Activated T-cell treated with anti-CD3 and anti-CD28 coated beads, Interleukin-2, amount 50 U/mL, for 24 hours (primary cell): ENCODE measurements at regions not wholly inside any gene's neighbourhood (a gene's known extent, or its start where the extent isn't known, plus 50 kb on each side); places are given as distances from the start of the nearest gene placed in this dataset.

Source experiments
- DNase-seq: peaks from one replicate; pipeline ENCODE4 v3.0.0-alpha.2; 2020
- H3K27ac Mint-ChIP-seq: 2 replicates; pipeline ENCODE4 v1.8.0; 2020; ENCODE audit warnings: mild to moderate bottlenecking, mixed read lengths
- H3K27me3 Mint-ChIP-seq: 2 replicates; pipeline ENCODE4 v1.8.0; 2020; ENCODE audit warnings: mixed read lengths
- H3K36me3 Mint-ChIP-seq: 2 replicates; pipeline ENCODE4 v1.8.0; 2020; ENCODE audit warnings: low read depth, mixed read lengths
- H3K4me1 Mint-ChIP-seq: 2 replicates; pipeline ENCODE4 v1.8.0; 2020; ENCODE audit warnings: low read depth, mixed read lengths
- H3K4me3 Mint-ChIP-seq: 2 replicates; pipeline ENCODE4 v1.8.0; 2020; ENCODE audit warnings: mild to moderate bottlenecking, moderate library complexity, mixed read lengths
- H3K9me3 Mint-ChIP-seq: 2 replicates; pipeline ENCODE4 v1.8.0; 2020; ENCODE audit warnings: mixed read lengths

- peaks cover 31% of the 10 kb centered on the region for H3K4me1 Mint-ChIP-seq
- no peak overlapping the region for H3K27ac Mint-ChIP-seq
- peaks cover 3% of the 10 kb centered on the region for H3K9me3 Mint-ChIP-seq
- no peaks in the 10 kb centered on the region for H3K27me3 Mint-ChIP-seq
- H3K4me3 Mint-ChIP-seq, result no peak overlapping the region
- no peaks in the 10 kb centered on the region for H3K36me3 Mint-ChIP-seq
- DNase-seq, result no peak
Measured at GRCh38 chr3:177528306-177529070, 331.2 kb upstream of the TBL1XR1 start.

DNA sequence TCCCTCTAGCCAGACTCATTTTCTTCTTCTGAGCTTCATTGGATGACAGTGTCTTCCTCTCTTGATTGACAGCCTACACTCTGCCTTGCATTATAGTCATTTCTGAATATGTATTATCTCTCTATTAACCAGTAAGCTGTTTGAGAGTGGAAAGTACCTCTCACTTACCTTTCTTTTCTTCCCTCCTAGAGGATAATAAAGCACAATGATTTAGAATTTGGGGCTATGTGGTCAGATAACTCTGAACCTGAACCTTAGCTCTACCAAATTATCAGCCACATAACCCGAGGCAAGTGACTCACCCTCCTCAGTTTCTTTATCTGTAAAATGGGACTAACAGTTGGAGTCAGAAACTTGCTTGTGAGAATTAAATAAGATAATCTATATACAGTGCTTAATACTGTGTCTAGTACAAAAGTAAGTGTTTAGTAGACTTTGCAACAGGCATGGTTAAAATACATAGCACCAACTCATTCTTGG, 331.8 kb upstream of the TBL1XR1 start:
- H3K9me3 Mint-ChIP-seq, result peaks cover 3% of the 10 kb centered on the region
- no peak overlapping the region for H3K4me3 Mint-ChIP-seq
- no peaks in the 10 kb centered on the region for H3K27me3 Mint-ChIP-seq
- no peak for DNase-seq
- H3K27ac Mint-ChIP-seq, result no peak overlapping the region
- H3K4me1 Mint-ChIP-seq, result peaks cover 25% of the 10 kb centered on the region
- H3K36me3 Mint-ChIP-seq, result no peaks in the 10 kb centered on the region

DNA sequence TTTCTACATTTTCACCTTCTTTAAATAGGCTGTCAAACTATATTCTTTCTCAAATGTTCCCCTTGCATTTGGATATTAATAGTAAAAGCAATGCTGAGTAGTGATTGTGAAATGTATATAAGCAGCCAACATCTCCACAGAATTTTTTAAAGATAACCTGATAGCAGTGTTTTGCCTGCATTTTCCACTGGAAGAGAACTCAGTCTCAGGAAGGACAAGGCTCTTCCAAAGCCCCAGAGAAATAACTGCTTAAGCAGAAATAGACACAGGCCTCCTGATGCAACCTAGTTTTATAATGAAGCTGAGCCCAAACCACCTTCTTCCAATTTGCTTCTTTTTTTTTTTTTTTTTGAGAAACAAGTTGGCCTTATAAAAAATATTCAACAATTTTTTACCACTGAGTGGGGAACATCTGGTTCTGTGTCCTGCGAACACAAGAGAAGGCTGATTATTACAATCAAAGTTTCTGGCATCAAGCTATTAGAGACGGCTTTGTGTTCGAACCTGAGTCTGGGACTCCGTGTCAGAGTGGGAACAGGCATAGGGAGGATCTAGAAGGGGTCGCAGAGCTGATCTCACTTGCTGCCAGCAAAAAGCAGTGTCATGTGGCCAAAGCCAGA, 332.5 kb upstream of the TBL1XR1 start:
- Mint-ChIP-seq H3K4me3 (no peak overlapping the region), H3K4me1 (peaks cover 22% of the 10 kb centered on the region), H3K27me3 (no peaks in the 10 kb centered on the region), H3K27ac (no peak overlapping the region), H3K9me3 (peaks cover 3% of the 10 kb centered on the region), H3K36me3 (no peaks in the 10 kb centered on the region)
- DNase-seq, result no peak

DNA sequence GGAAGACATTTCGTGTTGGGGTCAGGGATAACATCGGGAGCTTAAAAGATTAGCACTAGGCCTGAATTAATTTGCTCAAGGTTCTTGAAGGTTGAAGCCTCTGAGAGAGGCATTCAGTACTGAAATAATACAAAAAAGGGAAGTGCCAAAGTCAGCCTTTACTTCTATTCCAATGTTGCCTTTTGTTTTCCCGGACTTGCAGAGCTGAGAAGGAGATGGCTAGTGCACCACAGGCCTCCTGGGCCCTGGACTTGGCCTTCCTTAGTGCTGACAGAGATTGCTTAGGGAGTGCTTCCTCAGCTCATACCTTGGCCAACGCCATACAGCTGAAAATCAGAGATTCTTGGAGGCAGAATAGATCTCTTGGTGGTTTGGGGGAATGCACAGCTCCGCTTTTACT, 333.6 kb upstream of the TBL1XR1 start:
- H3K4me3 Mint-ChIP-seq, result no peak overlapping the region
- H3K4me1 Mint-ChIP-seq, result peaks cover 20% of the 10 kb centered on the region
- no peak overlapping the region for H3K27ac Mint-ChIP-seq
- no peaks in the 10 kb centered on the region for H3K36me3 Mint-ChIP-seq
- H3K9me3 Mint-ChIP-seq, result no peaks in the 10 kb centered on the region
- DNase-seq, result no peak
- H3K27me3 Mint-ChIP-seq, result no peaks in the 10 kb centered on the region

- no peak overlapping the region for H3K4me3 Mint-ChIP-seq
- no peak for DNase-seq
- no peaks in the 10 kb centered on the region for H3K27me3 Mint-ChIP-seq
- peaks cover 40% of the 10 kb centered on the region for H3K4me1 Mint-ChIP-seq
- H3K27ac Mint-ChIP-seq, result no peak overlapping the region
- no peaks in the 10 kb centered on the region for H3K36me3 Mint-ChIP-seq
- no peaks in the 10 kb centered on the region for H3K9me3 Mint-ChIP-seq
Measured at GRCh38 chr3:177536873-177537272, 339.6 kb upstream of the TBL1XR1 start.

DNA sequence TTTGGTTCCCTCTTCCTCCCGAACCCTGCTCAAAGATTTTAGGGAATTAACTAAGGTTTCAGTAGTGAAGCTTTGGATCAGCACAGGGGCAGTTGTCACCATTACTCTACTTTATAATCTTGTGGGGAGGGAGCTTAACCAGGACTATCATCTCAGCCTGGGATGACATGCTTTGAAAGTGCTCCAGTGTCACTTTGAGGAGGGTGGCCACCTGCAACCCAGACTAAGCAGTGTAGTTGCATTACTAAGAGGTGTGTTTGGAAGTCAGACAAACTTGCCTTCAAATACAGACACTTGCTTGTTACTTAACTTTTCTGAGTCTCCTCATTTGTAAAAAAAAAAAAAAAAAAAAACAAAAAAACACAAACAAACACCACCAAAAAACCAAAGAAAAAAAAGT, 340.3 kb upstream of the TBL1XR1 start:
- peaks cover 40% of the 10 kb centered on the region for H3K4me1 Mint-ChIP-seq
- H3K27ac Mint-ChIP-seq, result no peak overlapping the region
- no peak for DNase-seq
- no peaks in the 10 kb centered on the region for H3K27me3 Mint-ChIP-seq
- no peaks in the 10 kb centered on the region for H3K9me3 Mint-ChIP-seq
- H3K4me3 Mint-ChIP-seq, result no peak overlapping the region
- no peaks in the 10 kb centered on the region for H3K36me3 Mint-ChIP-seq

DNA sequence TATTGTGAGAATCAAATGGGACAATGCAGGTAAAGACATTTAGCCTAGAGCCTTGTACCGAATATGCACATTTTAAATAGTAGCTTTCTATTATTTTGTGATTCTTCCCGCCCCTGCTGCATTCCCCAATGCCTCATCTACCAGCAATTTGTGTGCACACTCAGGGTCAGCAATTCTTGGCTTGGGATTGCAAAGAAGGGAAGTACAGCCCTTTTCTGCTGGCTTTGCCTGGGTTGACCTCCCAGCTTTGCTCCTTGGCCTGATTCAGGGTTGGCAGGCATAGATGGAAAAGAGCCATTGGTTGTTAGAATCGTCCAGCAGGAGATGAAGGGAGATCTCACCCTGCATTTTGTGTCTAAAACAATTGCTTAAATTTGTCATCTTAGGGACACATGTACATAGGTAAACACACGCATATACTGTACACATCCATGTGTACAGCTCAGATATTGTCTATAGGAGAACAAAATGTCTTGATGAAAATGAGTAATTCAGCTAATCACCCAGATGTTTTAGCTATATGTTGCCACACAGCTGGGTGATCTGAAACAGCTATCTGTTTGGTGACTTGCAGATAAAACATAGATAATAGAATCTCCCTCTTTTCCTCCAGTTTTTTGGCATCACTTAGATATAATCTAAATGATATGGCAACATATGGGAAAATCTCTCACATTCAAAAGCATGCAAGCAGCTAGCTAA, 340.9 kb upstream of the TBL1XR1 start:
- H3K27me3 Mint-ChIP-seq, result no peaks in the 10 kb centered on the region

DNA sequence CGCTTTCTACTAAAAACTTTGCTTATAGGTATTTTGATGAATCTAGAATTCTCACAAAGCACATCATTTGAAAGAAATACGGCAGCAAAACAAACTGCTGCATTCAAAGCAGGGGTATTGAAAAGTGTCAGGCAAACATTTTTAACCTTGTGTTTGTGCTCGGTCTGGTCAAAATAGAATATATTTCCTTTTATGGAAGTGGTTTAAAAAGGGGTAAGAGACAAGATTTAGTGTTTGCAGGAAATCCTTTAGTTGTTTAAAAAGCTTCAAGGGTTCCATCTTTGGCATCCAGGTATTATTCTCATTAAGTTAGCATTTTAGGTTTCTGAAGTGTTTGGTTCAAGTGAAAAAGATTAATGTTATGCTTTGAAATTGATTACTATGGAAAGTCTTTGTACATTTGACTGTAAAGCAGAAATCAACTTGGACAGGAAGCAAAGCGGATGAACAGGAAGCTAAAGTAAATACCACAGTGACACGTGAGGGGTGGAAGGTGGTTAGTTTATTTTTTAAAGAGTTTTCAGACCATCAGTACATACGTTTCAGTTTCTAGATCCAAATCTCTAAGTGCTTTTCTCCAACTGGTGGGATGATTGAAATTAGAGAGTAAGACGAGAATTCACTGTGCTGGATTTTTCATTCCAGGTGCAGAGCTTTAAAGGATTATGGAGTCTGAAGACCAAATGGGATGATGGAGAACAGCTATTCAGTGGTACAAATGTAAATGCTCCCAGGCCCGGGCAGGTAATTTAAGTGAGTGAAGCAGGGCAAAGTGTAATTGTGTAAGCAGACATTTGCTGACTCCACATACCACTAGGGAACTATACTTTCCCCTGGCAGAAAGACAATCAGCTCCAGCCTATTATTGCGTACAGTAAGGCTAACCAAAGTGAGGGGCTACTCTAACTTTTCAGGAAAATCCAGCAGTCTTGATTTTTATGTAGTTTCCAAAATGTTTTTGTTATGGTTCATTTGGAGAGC, 341.8 kb upstream of the TBL1XR1 start:
- Mint-ChIP-seq H3K36me3 (no peaks in the 10 kb centered on the region), H3K4me3 (peak overlapping the region; percentile 47), H3K9me3 (no peaks in the 10 kb centered on the region), H3K4me1 (peaks cover 40% of the 10 kb centered on the region), H3K27ac (peak overlapping the region; percentile 76), H3K27me3 (no peaks in the 10 kb centered on the region)
- no peak for DNase-seq

More for the DNA sequence above, 340.9 kb upstream of the TBL1XR1 start:
- Mint-ChIP-seq H3K4me3 (peak overlapping the region; percentile 47), H3K36me3 (no peaks in the 10 kb centered on the region), H3K9me3 (no peaks in the 10 kb centered on the region), H3K27ac (peak overlapping the region; percentile 76), H3K4me1 (peaks cover 40% of the 10 kb centered on the region)
- DNase-seq, result no peak

DNA sequence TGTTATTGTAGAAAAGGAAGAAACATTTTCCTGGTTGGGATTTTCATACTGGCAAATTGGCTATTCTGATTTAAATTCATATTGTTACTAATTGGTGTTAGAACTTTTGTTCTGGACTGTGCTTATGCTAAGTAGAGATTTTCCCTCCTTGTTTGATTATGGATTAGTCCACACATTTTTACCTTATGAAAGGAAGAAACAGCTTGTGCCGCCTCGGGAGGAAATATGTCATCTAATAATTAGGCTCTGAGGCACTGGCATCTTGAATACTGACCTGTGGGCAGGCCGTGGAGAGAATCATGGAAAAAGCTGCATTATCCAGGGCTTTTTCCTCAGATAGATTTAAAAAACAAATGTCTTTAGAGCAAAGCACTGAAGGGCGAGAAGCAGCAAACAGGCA, 344.3 kb upstream of the TBL1XR1 start:
- H3K27ac Mint-ChIP-seq, result no peak overlapping the region
- no peak for DNase-seq
- H3K4me3 Mint-ChIP-seq, result no peak overlapping the region
- H3K27me3 Mint-ChIP-seq, result no peaks in the 10 kb centered on the region
- H3K9me3 Mint-ChIP-seq, result no peaks in the 10 kb centered on the region
- no peaks in the 10 kb centered on the region for H3K36me3 Mint-ChIP-seq
- H3K4me1 Mint-ChIP-seq, result peaks cover 45% of the 10 kb centered on the region

- Mint-ChIP-seq H3K36me3 (no peaks in the 10 kb centered on the region), H3K4me3 (no peak overlapping the region), H3K27me3 (no peaks in the 10 kb centered on the region), H3K4me1 (peaks cover 32% of the 10 kb centered on the region), H3K9me3 (no peaks in the 10 kb centered on the region), H3K27ac (no peak overlapping the region)
- DNase-seq, result no peak
Measured at GRCh38 chr3:177545964-177546363, 348.7 kb upstream of the TBL1XR1 start.

DNA sequence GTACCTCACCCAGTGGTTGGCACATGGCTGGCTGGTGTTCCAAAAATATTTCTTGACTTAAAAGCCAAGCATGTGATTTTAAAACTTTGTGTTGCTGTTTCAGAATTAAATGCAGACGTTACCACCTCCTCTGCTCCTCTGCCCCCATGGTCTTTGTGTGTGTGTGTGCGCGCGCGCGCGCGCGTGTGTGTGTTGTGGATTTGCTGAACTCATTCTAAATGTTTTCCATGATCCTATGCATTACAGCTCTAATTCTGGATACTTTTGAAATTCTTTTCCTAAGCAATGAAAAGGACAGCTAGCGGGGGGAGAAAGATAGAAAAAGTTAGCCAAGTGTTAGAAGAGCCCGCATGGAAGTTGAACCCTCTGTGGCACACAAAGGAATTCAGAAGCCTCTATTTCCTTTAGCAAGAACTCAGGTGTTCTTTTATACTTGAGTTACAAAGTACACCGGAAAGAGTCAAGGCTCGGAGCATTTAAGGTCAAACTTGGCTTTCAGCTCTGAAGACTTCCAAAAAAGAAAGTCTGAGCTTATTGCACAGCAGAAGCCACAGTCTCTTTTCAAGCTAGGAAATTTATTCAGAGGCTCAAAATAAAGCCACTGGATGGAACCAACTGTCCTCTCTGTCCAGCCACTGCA, 350.5 kb upstream of the TBL1XR1 start:
- H3K36me3 Mint-ChIP-seq, result no peaks in the 10 kb centered on the region
- no peaks in the 10 kb centered on the region for H3K27me3 Mint-ChIP-seq
- no peak overlapping the region for H3K4me3 Mint-ChIP-seq
- H3K27ac Mint-ChIP-seq, result peak overlapping the region; percentile 39
- peaks cover 48% of the 10 kb centered on the region for H3K4me1 Mint-ChIP-seq
- DNase-seq, result no peak
- H3K9me3 Mint-ChIP-seq, result no peaks in the 10 kb centered on the region

DNA sequence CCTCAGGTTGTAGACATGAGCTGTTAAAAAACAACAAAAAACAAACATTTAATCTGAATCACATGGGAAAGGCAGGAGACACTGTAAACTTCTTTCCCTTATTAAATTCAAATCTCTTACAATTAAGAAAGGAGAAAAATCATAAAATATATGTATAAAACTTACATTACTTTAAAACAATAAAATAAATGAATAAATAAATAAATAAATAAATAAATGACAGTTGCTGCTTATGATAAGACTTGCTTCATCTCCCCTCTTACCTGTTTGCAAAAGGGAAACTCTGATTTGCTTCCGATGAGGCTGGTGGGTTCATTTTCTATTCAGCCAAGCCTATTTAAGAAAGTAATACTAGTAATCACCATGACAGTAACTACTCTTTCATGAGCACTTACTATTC, 353.4 kb upstream of the TBL1XR1 start:
- H3K27ac Mint-ChIP-seq, result no peak overlapping the region
- H3K27me3 Mint-ChIP-seq, result no peaks in the 10 kb centered on the region
- no peaks in the 10 kb centered on the region for H3K36me3 Mint-ChIP-seq
- no peak for DNase-seq
- H3K4me3 Mint-ChIP-seq, result no peak overlapping the region
- peaks cover 59% of the 10 kb centered on the region for H3K4me1 Mint-ChIP-seq
- H3K9me3 Mint-ChIP-seq, result no peaks in the 10 kb centered on the region

DNA sequence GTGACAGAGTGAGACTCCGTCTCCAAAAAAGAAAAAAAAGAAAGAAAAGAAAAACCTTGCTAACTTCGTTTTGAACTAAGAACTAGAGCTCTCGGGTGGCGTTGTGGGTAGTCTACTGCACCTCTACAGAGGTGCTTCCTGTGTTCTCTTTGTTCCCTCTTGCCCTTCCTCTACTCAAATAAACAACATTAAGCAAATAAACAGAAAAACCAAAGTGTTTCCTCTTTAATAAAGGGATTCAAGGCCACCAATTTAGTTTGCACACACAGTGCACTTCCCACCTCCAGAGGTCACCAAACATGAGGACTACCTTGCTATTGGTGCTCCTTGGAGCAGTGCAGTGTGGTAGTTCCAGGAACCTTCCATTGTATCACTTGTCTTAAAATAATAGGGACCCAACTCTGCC, 354.2 kb upstream of the TBL1XR1 start:
- Mint-ChIP-seq H3K27ac (peak overlapping the region; percentile 81), H3K9me3 (no peaks in the 10 kb centered on the region), H3K4me1 (peaks cover 61% of the 10 kb centered on the region), H3K36me3 (no peaks in the 10 kb centered on the region), H3K4me3 (no peak overlapping the region), H3K27me3 (no peaks in the 10 kb centered on the region)
- no peak for DNase-seq

- no peak overlapping the region for H3K4me3 Mint-ChIP-seq
- H3K27me3 Mint-ChIP-seq, result no peaks in the 10 kb centered on the region
- H3K36me3 Mint-ChIP-seq, result no peaks in the 10 kb centered on the region
- DNase-seq, result no peak
- H3K9me3 Mint-ChIP-seq, result no peaks in the 10 kb centered on the region
- no peak overlapping the region for H3K27ac Mint-ChIP-seq
- peaks cover 61% of the 10 kb centered on the region for H3K4me1 Mint-ChIP-seq
Measured at GRCh38 chr3:177552051-177552450, 354.8 kb upstream of the TBL1XR1 start.
